Fibroblast of skin of back (primary cell): ENCODE measurements at regions not wholly inside any gene's neighbourhood (a gene's known extent, or its start where the extent isn't known, plus 50 kb on each side); places are given as distances from the start of the nearest gene placed in this dataset.

ENCODE experiments used
- DNase-seq: peaks from one replicate; pipeline ENCODE4 v3.0.0-alpha.2; 2013

DNA sequence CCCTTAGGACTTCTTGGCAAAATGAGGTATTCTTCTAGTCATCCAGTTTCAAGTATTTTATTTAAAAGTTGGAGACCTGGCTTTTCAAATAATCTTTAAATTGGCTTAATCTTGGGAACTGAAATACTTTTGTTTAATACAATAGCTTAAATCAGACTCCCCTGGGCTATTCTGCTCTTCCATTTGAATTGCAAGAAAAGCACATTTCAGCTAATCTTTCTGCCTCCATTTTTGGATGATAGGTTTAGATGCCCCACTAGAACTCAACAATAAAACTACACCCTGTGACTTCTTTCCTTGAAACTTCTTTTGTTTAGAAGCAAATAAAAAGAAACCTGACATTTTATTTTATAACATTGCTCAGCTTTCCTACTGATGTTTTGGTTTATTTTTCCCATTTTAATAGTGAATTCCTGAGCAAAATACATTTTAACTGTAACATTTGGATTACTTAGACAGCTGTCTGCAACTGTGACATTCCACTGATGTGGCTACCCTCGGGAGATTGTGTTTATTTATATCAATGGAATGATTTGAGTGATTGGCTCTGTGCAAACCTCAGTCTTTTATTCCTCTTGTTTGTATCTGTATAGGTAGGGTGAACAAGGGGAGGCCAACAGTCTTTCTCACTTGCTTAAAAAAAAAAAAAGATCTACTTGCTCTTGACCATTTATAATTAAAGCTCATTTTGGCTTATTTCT is 1045.8 kb upstream of the CNTN5 start:
- DNase-seq: no peak

DNA sequence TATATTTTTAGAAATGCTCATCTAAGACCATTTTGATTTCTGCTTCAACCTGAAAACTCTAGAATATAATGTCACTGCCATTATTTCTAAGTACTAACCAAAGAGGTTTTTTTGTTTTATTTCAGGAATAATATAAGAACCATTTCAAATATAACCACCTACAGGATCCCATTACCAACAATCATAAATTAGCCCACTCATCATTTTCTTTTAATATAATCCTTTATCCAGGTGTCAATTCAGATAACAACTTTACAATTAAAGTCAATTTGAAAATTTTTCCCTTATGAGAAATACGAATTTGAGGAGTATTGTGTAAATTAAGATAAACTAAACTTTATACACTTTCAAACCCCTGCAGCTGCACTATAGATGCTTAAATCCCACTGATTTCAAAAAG is 1043.0 kb upstream of the CNTN5 start:
- DNase-seq: no peak

DNA sequence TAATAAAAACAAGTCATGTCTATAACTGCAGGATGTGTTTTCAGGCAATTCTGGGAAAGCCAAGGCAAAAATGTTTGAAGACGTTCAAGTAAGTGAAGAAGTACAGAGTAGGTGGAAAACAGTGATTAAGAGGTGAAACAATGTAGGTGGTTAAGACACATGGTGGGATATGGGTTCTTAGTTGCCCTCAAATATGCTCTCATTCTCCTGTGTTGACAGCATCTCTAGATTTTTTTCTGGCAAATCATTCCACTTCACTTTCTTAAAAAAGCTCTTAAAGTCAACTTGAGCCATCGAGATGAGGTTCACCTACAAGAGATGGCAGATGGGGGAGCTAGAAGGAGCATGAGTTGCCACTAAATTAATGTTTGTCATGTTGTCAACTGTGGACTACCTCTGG is 1041.0 kb upstream of the CNTN5 start:
- DNase-seq: peak; percentile 37

DNA sequence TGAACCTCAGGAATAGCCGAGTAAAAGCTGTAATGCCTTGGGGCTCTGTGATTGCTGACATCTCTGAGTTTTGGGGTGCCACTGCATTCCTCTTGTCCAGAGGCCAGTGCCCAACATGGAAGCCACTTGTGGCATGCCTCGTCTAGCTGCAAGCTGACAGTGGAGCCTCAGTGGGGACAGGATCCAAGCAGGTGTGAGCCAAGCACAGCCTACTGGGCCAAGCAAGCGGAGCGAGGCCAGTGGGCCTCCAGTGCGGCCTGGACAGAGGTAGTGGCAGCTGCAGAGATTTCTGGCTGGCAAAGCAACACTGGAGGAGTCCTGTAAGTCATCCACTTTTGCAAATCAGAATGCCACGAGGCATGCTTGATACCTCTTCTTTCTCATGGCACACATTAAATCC is 1038.2 kb upstream of the CNTN5 start:
- no peak for DNase-seq

DNA sequence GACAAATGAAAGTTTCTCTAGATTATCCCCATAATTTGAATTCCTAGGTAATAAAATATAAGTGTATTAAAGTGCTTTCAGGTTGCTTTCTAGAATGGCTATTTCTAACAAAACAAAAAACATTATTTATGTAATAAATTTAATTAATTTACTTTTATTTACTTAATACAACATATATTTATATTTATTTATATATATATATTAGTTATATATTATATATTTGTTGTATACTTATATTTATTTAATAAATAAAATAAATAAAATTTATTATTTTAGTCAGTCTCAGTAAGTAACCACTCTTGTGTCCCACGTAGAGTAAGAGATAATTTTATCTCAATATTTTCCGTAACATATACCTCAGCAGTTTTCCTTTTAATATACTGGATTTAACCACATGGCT is 1031.6 kb upstream of the CNTN5 start:
- no peak for DNase-seq

DNA sequence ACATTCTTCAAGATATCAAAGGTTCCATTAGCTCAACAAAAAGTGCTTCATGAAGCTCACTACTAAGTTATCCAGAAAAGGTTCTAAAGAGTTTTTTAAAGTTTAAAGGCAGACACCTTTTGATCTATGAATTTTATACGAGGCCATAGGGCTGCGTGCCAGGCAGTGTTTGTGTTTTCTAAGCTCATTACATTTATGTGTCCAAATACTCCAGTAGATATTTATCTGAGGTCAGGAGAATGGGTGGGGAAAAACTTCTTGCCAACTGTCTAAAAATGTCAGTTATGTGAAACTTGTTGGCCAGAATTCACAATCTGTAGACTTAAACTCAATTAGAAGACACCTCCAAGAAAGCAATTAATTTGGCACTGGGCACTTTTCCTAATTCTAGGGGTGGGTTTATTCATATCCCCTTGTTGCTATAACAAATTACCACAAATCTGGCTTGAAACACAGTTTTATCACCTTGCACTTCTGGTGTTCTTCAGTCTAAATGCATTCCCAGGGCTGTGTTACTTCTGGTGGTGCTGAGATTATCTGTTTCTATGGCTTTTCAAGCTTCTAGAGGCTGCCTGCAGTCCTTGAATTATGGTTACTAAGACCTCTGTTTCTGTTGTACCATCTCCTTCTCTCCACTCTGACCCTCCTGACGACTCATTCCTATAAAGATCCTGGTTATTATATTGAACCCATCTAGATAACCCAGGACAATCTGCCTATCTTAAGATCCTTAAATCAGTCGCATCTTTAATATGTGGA is 1030.4 kb upstream of the CNTN5 start:
- DNase-seq: no peak

DNA sequence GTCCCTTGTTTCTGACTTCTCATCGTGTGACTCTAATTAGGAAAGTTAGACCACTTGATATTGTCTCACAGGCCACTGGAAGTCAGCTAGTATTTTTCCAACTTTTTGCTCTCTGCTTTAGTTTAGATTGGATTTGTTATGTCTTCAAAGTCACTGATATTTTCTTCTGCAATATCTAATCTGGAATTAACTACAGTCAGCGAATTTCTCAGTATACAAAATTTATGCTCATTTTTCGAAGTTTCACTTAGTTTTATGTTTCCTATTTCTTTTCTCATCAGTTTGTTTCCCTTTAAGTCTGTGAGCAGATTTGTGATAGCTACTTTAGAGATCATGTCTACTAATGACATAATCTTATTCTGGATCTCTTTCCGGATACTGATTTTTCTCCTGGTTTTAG is 1027.2 kb upstream of the CNTN5 start:
- DNase-seq: no peak

DNA sequence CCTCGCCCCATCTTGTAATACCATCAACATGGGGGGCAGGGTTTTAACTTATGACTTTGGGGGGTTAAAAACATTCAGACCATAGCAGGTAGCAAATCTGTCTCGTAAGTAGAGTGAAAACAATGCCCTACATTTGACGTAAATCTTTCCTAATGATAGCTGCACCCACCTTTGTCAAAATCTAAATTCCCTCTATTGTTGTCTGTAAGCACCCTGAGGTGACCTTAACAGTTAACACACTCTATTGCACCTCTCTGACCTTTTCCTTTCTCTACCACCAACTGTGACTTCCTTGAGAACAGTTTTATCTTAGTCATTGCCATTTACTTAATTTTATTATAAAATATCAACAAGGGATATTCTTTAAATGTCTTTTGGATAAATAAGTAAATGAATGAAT is 1024.9 kb upstream of the CNTN5 start:
- DNase-seq: no peak

DNA sequence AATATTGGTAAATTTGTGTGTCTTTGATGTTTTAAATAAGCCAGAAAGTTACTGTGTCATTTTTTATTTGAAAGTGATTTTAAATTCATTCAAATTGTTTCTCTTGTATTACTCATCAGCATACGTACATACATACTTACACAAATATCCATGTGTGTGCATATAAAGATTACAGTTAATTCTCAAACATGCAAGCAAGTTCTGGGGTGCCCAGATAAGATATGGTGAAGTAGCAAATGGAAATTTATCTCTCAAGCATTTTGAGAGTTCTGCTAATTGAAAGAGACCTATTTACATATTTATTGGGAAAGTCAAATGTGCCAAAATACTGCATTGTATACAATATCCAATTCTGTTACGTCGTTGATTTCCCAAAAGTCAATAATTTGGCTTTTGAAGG is 1024.0 kb upstream of the CNTN5 start:
- no peak for DNase-seq

DNA sequence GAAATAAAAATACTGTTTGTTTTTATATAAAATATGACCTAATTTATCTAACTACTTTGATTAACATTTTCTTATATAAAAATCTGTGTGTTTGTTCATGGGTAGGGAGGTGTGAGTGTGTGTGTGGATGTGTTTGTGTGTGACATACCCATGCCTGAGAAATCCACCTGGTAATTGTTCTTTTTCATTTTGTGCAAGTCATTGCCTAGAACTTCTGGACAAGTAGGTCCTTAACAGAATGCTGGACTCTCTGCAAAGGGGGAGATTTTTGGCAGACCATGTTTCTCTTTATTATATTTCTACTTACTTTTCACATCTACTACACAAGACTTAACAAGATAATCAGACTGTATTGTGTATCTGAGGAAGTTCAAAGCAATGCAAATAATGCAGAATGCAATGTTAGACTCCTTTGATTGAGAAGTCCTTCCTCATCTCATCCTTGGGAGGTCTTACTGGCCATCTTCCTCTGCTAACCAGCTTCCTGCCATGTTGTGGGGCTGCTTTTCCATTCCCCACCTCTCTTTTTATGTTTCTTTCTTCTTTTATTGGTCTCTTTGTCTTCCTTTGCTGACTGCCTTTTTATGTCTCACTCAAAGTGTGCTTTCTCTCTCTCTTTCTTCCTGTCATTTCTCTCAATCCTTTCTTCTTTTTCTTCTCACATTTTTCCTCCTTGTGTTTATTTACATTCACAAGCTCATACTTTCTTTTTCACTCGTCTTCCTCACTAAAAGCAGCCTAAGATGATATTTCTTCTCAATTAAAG is 1017.0 kb upstream of the CNTN5 start:
- DNase-seq: no peak

DNA sequence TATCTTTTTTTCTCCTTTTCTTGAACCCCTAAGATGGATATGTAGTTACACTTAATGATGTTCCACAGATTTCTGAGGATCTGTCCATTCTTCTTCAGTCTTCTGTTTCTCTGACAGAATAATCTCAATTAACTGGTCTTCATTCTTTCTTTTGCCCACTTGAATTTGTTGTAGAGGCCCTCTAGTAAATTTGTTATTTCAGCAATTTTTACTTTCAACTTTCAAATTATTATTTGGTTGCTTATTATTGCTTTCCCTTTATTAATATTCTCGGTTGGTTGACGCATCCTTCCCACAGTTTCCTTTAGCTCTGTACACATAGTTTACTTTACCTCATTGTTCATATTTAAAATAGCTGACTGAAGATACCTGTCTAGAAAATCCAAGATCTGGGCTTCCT is 1013.7 kb upstream of the CNTN5 start:
- no peak for DNase-seq

DNA sequence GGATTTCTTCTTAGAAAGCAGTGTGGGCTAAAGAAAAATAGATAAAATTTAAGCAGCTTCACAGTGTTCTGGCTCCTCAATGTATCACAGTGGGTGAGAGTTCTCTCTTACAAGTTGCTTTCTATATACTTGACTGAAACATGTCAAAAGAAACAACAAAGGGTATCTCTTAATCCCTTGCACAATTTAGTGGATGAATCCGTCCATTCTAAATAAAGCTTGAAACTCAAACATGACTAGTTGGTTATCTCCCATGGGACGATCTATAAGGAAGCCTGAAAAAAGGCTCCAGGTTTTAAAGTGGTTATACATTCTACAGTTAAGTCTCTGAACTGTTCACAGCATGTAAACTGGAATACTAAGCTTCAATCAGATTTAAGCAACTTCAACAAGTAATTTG is 993.1 kb upstream of the CNTN5 start:
- no peak for DNase-seq

DNA sequence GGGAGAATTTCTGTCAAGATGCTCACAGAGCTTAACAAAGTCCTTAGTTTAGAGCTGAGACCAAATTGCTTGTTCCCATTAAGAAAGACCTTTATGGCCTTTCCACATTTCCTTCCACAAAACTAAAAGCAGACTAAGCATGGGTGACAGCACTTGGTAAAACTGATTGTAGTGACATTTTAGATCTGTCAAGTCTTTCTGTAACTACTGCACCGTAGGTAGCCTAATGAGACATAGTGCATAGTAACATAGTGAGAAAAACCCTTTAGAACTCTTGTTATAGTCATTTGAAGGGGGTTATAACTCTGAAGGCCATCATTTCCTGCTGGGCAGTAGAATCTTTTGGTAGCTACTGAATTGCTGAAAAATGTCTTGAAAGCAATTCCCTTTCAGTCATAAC is 990.9 kb upstream of the CNTN5 start:
- no peak for DNase-seq

DNA sequence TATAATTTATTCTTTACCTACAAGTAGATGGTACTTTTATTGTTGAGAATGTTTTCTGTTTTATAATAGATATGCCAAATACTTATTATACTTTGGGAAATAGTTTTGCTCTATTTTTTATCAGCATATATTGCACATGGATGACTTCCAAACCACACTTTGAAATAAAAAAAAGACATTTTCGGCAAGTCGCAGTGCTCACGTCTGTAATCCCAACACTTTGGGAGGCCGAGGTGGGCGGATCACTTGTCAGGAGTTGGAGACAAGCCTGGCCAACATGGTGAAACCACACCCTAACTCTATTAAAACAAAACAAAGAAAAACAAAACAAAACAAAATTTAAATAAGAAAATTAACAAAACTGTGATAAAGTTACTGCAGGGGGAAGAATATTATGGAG is 983.9 kb upstream of the CNTN5 start:
- peak; percentile 3 for DNase-seq

DNA sequence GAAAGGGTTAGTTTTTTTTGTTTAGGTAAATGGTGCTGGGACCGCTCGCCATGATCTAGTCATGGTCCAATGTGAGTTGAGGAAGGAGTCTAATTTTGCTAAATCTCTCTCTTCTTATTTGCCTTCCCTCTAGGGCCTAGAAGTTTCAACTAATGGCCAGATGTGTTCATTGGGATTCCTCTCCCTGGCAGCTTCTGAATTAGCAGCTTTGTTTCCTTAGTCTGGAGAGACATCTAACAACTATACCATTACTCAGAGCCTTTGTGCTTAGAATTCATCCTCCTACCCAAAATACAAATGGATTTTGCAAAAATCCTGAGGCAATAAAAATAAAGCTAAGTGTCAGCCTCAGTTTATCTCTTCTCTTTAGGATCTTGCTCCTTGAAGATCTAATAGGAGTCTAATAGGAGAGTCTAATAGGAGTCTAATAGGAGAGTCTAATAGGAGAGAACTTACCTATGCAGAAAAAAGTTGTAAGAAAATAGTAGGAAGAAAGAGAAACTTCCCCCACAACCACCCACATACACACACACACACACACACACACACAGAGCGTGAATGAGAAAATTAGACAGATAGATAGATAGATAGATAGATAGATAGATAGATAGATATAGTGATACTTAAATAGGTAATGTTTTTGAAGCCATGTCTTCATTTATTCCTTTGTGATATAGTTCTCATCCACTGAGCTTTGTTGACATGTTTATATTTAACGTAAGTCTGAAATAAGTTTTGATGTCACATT is 980.5 kb upstream of the CNTN5 start:
- no peak for DNase-seq

DNA sequence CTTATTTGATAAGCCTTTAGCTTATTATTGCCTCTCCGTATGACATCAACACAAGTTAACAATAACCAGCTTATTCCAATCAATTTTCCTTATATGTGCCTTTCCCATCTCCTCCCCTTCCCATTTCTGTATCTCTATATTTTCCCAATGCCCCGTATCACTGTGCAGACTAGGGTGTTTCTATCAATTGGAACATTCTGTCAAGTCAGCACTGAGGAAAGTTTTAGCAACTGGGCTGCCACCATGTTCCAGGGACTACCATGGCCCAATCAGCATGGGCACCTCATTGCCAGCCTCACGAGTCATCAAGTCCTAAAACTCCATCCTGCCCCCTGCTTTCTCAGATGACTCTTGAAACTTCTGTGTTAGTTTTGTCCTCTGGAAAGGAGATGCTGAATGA is 973.1 kb upstream of the CNTN5 start:
- DNase-seq: no peak

DNA sequence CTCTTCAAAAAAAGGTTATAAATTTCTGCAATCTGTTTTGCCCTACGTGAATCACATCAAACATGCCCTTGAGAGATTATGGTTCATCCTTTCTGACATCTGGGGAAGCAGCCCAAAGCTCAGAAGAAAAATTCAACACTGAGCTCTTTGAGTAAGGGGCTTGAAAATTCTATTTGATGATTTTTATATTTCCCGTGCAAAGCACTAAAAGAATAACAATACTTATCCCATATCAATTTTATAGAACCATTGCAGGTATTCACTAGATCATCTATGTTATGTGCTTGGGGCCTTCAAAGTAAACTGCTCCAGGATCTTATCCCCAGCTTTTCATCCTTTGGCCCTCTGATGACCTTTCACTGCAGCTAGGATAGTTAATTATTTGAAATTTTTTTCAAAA is 966.9 kb upstream of the CNTN5 start:
- DNase-seq: no peak

DNA sequence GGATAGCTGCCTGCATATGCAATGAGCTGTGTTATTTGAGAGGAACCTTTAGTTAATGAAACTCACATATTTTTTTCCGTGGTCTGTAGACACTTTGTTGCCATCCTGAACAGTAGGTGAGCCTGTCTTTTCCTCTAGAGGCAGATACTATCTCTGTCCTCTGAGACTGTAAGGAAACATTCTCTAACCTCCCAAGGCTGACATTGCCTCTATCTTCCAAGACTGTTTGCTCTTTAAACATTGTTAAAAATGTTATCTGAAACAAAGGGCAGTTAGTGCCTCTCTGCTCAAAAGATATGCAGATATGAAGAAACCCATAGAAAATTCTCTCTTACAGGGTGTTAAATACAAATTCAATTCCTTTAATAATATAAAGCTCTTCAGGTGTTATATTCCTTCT is 963.8 kb upstream of the CNTN5 start:
- DNase-seq: no peak

DNA sequence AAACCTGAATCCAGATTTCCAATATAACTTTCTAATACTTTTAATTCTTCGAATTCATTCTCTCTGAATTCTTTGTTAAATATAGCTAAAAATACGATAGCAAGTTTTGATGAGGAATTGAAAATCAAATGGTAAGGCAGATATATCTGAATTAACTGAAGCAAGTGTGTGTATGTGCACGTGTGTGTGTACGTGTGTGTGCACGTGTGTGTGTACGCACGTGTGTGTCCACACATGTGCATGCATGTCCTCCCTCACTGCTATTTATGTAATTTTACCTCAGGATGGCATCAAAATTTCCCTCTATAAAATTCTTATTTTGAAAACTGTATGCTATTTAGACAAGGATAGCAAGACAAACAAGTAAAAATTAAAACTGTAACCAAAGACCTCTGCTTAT is 961.3 kb upstream of the CNTN5 start:
- DNase-seq: no peak

DNA sequence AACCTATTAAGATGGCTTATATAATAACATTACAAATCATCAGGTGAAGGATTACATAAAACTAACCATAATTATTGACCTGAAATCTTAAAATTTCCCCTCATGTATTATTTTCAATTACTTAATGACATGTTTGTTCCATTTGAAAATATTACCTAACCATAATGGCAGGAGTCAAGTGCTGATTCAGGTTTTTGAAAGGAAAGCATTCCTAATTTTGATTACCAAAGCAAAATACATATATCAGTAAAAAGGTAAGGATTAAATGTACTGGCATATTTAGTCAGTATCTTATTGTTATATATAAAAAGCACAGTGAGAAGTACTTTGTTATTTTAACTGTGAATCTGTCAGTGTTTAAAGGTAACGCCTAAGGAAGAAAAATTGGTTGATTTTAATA is 960.0 kb upstream of the CNTN5 start:
- no peak for DNase-seq

DNA sequence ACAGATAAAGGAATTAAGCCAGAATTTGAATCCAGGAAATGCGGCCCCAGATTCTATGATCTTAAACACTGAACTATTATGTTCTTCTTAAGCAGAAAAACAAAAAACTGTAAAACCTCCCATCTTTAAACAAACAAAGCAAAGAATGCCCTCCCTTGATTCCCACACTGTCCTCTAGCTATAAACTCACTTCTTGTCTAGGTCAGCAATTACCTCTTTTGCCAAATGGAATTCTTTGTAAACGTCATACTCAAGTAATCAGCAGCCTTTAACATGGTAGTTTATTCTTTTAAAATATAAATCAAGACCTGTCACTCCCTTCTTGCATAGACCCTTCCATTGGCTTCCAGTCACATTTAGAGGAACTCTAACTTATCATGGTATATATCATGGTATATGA is 958.9 kb upstream of the CNTN5 start:
- DNase-seq: no peak

DNA sequence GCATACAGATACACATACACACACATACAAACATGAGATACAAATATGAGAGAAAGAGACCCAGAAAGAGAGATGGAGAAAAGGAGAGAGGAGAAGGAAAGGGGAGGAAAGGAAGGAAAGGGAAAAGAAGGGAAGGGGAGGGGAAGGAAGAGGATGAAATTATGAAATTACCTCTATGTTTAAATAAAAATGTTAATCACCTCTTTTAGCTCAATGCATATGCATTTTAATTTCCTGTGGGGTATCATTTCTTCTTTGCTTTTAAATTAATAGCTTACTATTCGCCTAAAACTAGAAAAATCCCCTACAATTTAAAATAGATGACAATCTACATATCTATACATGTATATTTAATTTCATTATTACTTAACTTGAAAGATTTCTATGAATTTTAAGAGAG is 958.0 kb upstream of the CNTN5 start:
- no peak for DNase-seq

DNA sequence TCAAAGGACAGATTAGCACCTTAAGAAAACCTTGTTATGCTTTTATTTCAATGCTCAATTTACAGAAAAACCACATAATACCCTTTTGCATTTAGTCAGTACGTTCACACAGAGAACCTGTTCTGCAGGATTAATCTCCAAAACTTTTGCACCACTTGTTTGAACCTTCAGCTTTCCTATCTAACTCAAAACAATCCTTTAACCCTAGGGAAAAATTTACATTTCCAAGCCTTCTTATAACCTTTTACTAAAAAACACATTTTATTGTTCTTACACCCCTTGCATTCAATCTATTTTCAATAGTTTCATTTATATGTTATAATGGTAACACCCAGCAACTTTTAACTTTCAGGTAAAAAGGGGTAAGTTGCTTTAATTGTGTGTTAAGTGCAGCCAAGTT is 952.5 kb upstream of the CNTN5 start:
- DNase-seq: no peak
